ENCODE measurements at regions not wholly inside any gene's neighbourhood (a gene's known extent, or its start where the extent isn't known, plus 50 kb on each side); places are given as distances from the start of the nearest gene placed in this dataset.
"Not testable (repeated sequence)": the region's sequence is repeated elsewhere in the genome, so short reads cannot be mapped to it uniquely, and the experiment has no call there.

- no peaks in the 10 kb centered on the region for H3K36me3 ChIP-seq
- DNase-seq = no peak
- ATAC-seq = no peak
- H3K4me3 ChIP-seq = no peak overlapping the region
- H3K9me3 ChIP-seq = no peaks in the 10 kb centered on the region
- peaks cover 0 to 3% (median 0%) of the 10 kb centered on the region in 7 donors for H3K27me3 ChIP-seq
- H3K4me1 ChIP-seq = no peaks in the 10 kb centered on the region
- WGBS, 2 donors = 92 to 98% methylated on average over 5 of the region's 5 CpGs
- intact Hi-C loops (cut with DNase I) = no loop called here
- no peak for TF ChIP-seq CTCF (IDR thresholded peaks at IDR 0.05)
- H3K27ac ChIP-seq = no peak overlapping the region
Measured at GRCh38 chr10:3255075-3255474, 82.5 kb upstream of the PITRM1 start.

GRCh38 chr10:3253974-3254373 is 81.4 kb upstream of the PITRM1 start:
- H3K36me3 ChIP-seq; H3K27me3 ChIP-seq; H3K4me1 ChIP-seq; H3K4me3 ChIP-seq; H3K27ac ChIP-seq; ATAC-seq; DNase-seq; H3K9me3 ChIP-seq; intact Hi-C loops (cut with DNase I): not testable (repeated sequence)
- WGBS, 2 donors = 96 to 98% methylated on average over 3 of the region's 3 CpGs

- peaks cover 0 to 3% (median 0%) of the 10 kb centered on the region in 7 donors for H3K27me3 ChIP-seq
- ATAC-seq = no peak
- no peak for TF ChIP-seq CTCF (IDR thresholded peaks at IDR 0.05)
Measured at GRCh38 chr10:3251172-3251571, 78.6 kb upstream of the PITRM1 start.

GRCh38 chr10:3249307-3249889 is 76.8 kb upstream of the PITRM1 start:
- Histone ChIP-seq H3K9me3 (no peaks in the 10 kb centered on the region), H3K4me1 (peaks cover 0 to 13% (median 0%) of the 10 kb centered on the region in 9 donors), H3K27ac (peak overlapping the region in 6 of 10 donors; percentile 23 to 76 (median 38)), H3K4me3 (no peak overlapping the region), H3K27me3 (peaks cover 0 to 3% (median 0%) of the 10 kb centered on the region in 7 donors), H3K36me3 (no peaks in the 10 kb centered on the region)
- 82% methylated on average over 5 of the region's 5 CpGs for WGBS, 2 donors
- DNase-seq (no peak), ATAC-seq (no peak)
- intact Hi-C loops (cut with DNase I) = loop anchor here in 7 of 10 donors (10.0 kb wide), 9 partner anchors 75 to 1515 kb away; partner anchors contain the start of gene KLF6 (in 1 of the 7)
- TF ChIP-seq CTCF (IDR thresholded peaks at IDR 0.05) = no peak

More at GRCh38 chr10:3251172-3251571, 78.6 kb upstream of the PITRM1 start:
- WGBS, 2 donors = 88 to 90% methylated on average over 10 of the region's 10 CpGs
- Histone ChIP-seq H3K9me3 (no peaks in the 10 kb centered on the region), H3K4me3 (no peak overlapping the region), H3K4me1 (peaks cover 0 to 13% (median 0%) of the 10 kb centered on the region in 9 donors), H3K36me3 (no peaks in the 10 kb centered on the region), H3K27ac (no peak overlapping the region)
- intact Hi-C loops (cut with DNase I) = no loop called here
- no peak for DNase-seq
